OCI-LY7 (cell line): ENCODE measurements at regions not wholly inside any gene's neighbourhood (a gene's known extent, or its start where the extent isn't known, plus 50 kb on each side); places are given as distances from the start of the nearest gene placed in this dataset.

Experiments used
- EZH2phosphoT487 ChIP-seq: fragments of 200-600 bp; sonication (generic); IDR thresholded peaks from 2 replicates; pipeline ENCODE4 v1.6.1; 2018; ENCODE audit warnings: low read depth, borderline replicate concordance, mild to moderate bottlenecking, mixed run types, antibody characterized with exemption, low read length, moderate library complexity, mixed read lengths
- TF ChIP-seq, protein P1 (sequence below): fragments of 200-600 bp; sonication (generic); conservative IDR thresholded peaks from 2 replicates; pipeline ENCODE4 v1.5.1; 2014; ENCODE audit warnings: mild to moderate bottlenecking, antibody characterized with exemption, low read length, moderate library complexity, mixed read lengths

DNA sequence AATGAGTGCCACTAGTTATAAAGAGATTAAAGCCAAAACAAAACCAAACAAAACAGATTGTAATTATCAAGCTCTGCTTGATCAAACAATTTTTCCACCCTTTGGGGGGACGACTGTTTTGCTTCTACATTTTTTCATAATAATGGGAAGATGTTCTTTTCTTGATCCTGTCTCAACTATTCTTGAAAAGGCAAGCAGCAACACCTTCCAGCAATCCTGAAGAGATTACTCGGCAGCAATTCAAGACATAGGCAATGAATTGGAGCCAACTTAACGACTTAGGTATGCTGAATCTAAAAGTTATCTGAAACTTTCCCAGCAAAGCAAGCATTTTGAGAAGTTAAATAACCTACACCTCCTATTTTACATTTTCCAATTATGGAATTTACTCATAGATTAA, 69.9 kb upstream of the SLC38A4 start:
- TF ChIP-seq, protein P1, sequence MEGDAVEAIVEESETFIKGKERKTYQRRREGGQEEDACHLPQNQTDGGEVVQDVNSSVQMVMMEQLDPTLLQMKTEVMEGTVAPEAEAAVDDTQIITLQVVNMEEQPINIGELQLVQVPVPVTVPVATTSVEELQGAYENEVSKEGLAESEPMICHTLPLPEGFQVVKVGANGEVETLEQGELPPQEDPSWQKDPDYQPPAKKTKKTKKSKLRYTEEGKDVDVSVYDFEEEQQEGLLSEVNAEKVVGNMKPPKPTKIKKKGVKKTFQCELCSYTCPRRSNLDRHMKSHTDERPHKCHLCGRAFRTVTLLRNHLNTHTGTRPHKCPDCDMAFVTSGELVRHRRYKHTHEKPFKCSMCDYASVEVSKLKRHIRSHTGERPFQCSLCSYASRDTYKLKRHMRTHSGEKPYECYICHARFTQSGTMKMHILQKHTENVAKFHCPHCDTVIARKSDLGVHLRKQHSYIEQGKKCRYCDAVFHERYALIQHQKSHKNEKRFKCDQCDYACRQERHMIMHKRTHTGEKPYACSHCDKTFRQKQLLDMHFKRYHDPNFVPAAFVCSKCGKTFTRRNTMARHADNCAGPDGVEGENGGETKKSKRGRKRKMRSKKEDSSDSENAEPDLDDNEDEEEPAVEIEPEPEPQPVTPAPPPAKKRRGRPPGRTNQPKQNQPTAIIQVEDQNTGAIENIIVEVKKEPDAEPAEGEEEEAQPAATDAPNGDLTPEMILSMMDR = no peak
- TF ChIP-seq EZH2phosphoT487 = no peak
